ENCODE measurements at regions not wholly inside any gene's neighbourhood (a gene's known extent, or its start where the extent isn't known, plus 50 kb on each side); places are given as distances from the start of the nearest gene placed in this dataset.

- TF ChIP-seq CTCF (IDR thresholded peaks at IDR 0.05; ENCODE audit: low read length): no peak
- TF ChIP-seq EZH2 (IDR thresholded peaks at IDR 0.05; ENCODE audit: borderline replicate concordance, low read length): no peak
These were observed 351.6 kb upstream of the ZMIZ1 start for GRCh38 chr10:78717200-78717599.
